GM18517 (cell line): ENCODE measurements at regions not wholly inside any gene's neighbourhood (a gene's known extent, or its start where the extent isn't known, plus 50 kb on each side); places are given as distances from the start of the nearest gene placed in this dataset.

Experiments
- ATAC-seq: cut with Tn5 transposase; IDR thresholded peaks from one replicate; pipeline ENCODE4 v1.9.1; 2021; ENCODE audit warnings: mild to moderate bottlenecking, moderate library complexity; ENCODE audit not compliant: unreplicated experiment

DNA sequence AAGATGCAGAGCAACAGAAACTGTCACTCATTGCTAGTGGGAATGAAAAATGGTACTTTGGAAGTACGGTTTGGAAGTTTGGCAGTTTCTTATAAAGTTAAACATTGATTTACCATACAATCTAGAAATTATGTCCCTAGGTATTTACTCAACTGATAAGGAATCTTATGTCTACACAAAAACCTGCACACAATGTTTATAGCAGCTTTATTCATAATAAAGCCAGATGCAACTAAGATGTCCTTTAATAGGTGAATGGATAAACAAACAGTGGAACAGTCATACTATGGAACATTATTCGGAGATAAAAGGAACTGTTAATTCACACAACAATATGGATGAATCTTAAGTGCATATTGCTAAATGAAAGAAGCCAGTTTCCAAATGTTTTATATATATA lies 96.2 kb upstream of the SIRPA start:
- ATAC-seq: no peak

DNA sequence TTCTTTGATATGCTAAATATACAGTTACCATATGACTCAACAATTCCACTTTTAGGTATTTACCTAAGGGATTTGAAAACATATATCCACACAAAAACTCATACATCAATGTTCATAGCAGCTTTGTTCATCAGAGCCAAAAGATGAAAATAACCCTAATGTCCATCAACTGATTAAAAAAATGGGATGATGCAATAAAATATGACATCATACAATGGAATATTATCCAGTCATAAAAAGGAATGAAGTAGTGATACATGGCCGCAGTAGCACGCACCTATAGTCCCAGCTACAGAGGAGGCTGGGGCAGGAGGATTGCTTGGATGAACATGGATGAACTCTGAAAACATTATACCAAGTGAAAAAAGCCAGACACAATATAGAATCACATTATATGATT lies 101.4 kb upstream of the SIRPA start:
- no peak for ATAC-seq

DNA sequence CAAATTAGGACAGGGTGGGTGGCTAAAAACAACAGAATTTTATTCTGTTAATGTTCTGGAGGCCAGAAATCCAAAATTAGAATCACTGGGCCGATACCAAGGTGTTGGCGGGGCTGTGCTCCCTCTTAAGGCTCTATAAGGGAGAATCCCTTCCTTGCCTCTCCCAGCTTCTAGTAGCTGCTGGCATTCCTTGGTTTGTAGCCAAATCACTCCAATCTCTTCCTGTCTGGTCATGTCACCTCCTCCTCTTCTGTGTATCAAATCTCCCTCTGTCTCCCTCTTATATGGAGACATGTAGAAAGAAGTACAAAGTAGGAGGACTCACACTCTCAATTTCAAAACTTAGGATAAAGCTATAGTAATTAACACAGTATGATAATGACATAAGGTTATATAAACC lies 102.9 kb upstream of the SIRPA start:
- ATAC-seq: no peak

GRCh38 chr20:1790386-1790785 lies 104.8 kb upstream of the SIRPA start:
- ATAC-seq: no peak

DNA sequence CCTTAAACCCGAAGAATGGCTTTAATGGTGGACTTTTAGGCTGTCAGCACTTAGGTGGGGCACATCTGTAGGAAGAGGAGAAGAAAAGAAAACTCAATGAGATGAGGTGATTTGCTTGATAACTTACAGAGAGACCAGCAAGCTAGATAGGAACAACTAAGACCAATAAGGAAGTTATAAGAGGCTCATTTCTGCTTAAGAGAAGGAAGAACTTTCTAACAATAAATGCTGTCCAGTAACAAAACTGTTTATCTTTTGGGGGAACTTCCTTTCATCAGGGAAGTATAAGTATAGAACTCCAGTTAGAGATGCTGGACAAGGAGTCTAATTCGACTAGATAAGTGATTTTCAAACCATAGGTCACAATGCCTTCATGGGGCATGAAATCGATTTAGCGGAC lies 107.2 kb upstream of the SIRPA start:
- no peak for ATAC-seq

DNA sequence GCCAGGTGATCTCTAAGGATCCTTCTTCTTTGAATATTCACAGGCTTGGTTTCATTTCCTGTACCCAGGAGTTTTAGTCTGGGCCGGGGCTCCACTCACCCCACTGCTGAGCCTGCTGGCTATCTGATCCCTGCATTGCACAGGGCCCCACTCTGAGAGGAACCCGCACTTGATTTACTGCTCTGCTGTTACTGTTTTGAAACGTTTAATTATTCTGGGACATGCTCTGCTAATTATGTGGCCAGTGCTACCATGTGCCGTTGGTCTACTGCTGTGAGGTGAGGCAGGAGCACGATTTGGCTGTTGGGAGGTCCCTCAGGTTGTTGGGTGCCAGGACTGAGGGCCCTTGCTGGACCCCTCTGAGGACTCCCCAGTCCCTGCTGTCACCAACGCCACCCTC lies 108.7 kb upstream of the SIRPA start:
- no peak for ATAC-seq

DNA sequence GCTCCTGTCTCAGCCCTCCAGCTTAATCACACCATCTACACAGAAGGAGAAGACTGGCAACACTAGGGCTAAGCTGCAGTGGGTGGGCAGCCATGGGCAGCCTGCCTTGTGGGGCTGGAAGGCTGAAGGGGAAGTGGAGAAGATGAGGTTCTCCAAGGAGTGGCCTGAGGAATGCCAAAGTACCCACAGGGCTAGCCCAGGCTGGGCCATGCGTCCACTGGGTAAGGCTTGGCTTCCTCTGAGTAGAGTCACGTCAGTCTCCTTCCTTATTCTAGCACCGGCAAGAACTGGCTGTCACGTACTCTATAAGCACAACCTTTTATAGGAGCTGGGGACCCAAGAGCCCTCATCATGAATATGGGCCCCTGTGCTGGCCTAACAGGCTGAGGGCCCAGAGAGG lies 110.6 kb upstream of the SIRPA start:
- ATAC-seq: no peak

DNA sequence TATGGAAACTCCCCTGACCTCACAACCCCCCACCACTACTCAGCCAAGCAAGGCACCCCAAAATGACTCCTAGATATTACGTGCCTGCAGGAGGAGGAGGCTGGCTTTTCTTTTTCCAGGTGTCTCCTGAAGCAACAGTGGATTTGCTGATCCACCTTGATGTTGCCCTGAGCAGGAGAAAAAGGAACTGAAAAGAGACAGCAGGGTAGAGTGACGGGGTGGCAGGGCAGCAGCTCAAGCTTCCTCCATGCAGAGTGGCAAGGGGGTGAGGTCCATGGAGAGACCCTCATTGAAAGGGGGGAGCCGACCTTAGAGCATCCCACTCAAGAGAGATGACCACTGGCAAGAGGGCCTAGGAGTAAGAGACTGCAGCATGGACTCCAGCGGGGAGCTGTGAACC lies 112.0 kb upstream of the SIRPA start:
- no peak for ATAC-seq

- ATAC-seq: no peak
Measured at GRCh38 chr20:1782181-1782580, 113.0 kb upstream of the SIRPA start.

DNA sequence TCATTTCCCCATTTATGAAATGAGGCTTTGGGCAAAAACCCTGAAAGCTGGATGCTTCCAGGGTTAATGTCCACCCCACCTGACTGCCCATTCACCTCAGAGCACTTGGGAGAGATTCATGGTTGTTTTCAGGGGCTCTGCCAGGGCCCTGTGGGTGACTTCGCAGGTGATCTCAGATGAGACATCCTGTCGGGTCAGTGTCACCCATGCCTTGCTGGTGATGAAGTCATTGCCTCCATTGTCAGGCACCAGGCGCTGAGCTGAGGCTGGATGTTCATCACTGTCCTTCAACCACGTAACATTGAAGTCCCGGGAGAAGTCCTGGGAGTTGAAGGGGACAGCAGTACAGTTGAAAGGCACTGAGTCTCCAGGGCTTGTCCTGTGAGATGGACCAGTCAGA lies 115.6 kb upstream of the SIRPA start:
- no peak for ATAC-seq

DNA sequence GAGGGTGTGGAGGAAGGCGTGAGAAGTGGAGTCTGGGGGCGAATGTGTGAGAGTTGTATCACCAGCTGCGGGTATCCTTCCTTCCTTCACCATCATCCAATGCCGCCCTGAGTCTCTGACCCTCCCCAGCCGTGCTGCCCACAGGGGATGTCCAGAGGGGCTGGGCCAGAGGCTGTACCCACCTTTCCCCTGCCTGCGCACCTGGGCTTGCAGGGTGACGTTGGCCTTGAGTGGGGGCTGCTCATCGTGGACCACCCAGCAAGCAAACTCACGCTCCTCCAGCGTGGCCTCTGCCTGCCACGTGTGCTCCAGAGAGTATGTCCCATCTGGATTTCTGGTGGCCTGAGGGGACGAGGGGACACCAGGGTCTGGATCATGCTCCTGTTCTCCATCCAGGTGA lies 116.9 kb upstream of the SIRPA start:
- no peak for ATAC-seq

DNA sequence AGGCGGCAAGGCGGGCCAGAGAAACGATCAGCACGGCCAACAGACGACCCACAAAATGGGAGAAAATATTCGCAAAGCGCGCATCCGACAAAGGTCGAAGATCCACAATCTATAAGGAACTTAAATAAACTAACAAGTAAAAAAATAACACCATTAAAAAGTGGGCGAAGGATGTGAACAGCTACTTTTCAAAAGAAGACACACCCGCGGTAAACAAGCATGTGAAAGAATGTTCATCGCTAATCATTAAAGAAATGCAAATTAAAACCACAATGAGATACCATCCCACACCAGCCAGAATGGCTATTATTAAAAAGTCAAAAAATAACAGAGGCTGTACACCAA lies 117.8 kb upstream of the SIRPA start:
- no peak for ATAC-seq

- peak; percentile 70 for ATAC-seq
Measured at GRCh38 chr20:1776681-1777475, 118.3 kb upstream of the SIRPA start.

DNA sequence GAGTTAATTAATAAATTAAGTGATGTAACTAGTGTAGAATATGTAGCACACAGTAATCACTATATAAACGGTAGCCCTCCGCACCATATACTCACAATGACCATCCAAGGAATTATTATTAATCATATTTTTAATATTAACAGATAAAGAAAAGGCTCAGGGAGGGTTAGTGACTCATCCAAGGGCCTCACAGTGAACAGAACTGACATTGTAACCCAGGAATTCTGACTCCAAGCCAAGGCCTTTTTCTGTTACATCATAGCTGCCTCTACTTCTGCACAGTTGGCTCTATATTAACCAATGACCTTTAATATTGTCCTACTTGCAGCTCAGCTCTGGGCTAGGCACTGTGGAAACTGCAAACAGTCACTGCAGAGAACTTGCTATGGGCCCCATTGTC lies 117.5 kb upstream of the SIRPG start:
- ATAC-seq: no peak

DNA sequence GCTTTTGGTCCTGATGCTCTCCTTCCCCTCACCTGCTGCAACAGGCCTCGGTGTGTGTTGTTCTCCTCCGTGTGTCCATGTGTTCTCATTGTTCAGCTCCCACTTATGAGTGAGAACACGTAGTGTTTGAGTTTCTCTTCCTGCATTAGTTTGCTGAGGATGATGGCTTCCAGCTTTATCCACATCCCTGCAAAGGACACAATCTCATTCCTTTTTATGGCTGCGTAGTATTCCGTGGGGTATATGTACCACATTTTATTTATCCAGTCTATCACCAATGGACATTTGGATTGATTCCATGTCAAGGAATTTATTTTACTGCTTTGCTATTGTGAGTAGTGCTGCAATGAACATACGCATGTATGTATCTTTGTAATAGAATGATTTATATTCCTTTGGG lies 116.9 kb upstream of the SIRPG start:
- ATAC-seq: no peak

DNA sequence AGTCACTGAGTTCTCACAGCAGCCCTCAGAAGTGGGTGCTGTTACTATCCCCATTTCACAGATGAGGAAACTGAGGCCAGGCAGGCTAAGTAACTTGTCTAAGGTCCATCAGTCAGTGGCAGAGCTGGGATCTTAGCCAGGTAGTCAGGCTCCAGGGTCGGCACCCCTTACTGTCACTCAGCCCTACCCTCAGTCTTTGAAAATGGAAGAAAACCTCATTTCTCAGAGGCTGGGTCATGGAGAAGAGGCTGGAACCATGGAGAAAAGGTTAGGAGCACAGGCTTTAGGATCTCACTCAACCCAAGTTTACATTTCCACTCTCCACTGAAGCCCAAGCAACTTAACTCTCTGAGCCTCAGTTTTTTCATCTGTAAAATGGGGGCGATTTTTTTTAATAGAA lies 116.2 kb upstream of the SIRPG start:
- ATAC-seq: no peak

DNA sequence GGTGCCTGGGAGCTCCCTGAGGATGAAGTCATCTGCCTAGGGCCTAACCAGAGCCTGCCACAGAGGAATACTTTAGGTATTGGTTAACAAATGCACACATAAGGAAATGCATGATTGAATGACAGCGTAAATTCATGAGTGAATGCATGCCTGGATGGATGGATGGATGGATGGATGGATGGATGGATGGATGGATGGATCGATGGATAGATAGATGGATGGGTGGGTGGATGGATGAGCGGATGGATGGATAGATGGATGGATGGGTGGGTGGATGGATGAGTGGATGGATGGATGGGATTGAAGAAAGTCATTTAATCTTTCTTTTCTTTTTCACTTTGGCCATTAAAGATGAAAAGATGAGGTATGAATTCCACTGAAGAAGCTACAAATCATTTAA lies 111.9 kb upstream of the SIRPG start:
- no peak for ATAC-seq

DNA sequence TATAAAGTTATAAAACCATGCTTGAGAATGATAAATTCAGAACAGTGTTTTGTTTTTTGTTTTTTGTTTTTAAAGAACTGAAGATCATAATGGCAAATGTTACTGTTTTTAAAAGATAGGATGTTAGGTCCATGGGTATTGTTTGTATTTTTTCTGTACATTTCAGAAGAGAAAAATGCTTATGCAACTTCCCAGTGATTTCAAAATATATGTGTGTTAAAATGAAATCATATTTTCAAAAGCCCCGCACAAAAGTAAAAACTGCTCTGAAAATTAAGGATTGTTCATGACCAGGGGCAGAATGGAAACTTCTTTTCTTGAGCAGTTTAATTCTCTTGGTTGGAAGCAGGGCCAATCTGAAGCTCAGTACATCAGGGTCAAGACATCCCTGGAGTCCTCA lies 109.2 kb upstream of the SIRPG start:
- ATAC-seq: no peak

DNA sequence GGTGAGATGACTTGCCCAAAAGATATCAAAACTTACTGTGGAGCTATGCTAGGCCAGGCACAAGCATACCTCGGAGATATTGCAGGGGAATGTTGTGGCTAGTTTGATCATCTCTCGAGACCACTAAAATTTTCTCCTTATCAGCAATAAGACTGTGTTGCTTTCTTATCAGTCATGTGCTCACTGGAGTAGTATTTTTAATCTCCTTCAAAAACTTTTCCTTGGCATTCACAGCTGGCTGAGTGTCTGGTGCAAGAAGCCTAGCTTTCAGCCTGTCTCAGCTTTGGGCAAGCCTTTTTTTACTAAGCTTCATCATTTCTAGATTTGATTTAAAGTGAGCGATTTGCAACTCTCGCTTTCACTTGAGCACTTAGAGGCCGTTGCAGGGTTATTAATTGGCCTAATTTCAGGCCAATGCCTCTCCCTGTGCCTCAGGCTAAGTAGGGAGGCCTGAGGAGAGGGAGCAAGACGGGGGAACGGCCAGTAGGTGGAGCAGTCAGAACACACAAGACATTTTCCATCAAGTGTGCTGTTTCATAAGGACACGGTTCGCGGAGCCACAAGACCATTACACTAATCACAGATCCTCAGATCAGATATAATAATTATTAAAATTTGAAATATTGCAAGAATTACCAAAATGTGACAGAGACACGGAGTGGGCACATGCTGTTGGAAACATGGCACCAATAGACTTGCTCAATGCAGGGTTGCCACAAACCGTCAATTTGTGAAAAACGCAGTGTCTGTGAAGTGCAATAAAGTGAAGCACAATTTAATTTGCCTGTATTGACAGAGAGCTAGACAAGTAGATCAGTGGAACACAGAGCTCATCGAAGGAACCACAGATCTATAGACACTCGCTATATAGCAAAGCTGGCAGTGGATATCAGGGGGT lies 106.8 kb upstream of the SIRPG start:
- peak; percentile 64 for ATAC-seq

DNA sequence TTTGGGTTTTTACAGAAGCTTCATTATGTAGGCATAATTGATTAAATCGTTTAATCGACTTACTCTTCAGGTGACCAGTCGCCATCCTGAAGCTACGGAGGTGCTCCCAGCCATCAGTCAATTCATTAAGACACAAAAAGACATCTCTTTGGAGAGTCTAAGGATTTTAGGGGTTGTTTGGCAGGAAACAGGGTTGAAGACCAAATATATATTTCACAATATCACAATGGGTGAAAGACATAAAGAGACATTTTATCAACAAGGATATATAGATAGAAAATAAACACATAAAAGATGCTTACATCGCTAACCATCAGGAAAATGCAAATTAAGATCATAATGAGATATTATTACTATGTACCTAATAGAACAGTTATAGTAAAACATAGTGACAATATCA lies 104.0 kb upstream of the SIRPG start:
- no peak for ATAC-seq

- ATAC-seq: no peak
Measured at GRCh38 chr20:1761116-1761515, 103.5 kb upstream of the SIRPG start.

- no peak for ATAC-seq
Measured at GRCh38 chr20:1758765-1759164, 101.2 kb upstream of the SIRPG start.
